Ramos (cell line): ENCODE measurements at regions not wholly inside any gene's neighbourhood (a gene's known extent, or its start where the extent isn't known, plus 50 kb on each side); places are given as distances from the start of the nearest gene placed in this dataset.

Source experiments
- in situ Hi-C: fragments of 300-500 bp; cut with MboI; formaldehyde crosslinking; loops from one replicate; pipeline ENCODE4 v1.14.3; 2022; ENCODE audit warnings: low sequenced_read_pairs; ENCODE audit not compliant: unreplicated experiment

DNA sequence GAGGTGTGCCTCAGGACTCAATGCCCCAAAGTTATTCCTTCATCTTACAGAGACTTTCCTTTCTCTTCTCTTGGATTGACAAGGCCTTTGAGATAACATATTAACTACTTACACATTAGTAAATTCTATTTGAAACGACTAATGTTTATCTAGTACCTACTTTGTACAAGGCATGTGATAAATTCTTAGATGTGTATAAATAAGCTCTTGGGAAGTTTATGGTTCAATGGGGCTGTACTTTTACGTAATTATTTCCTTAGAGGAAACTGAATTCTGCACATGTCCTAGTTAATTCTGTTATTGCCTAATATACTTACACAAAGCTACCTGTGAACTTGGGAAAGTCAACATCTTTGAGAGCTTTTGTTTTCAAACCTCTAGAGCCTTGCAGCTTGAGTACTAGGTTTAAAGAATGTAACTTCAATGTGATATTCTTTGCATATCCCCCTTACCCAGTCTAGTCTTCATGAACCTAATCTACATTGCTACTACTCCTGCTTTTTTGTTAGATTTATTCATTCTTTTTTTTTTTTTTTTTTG, 58.5 kb upstream of the RAP2B start:
- in situ Hi-C loops, result no loop called here

DNA sequence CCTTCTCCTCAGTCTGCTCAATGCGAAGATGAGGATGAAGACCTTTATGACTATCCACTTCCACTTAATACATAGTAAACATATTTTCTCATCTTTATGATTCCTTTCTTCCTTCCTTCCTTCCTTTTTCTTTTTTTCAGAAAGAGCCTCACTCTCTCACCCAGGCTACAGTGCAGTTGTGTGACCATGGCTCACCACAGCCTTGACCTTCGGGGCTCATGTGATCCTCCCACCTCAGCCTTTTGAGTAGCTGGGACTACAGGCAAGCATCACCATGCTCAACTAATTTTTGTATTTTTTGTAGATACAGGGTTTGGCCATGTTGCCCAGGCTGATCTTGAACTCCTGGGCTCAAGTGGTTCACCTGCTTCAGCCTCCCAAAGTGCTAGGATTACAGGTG, 52.0 kb upstream of the RAP2B start:
- in situ Hi-C loops, result no loop called here

DNA sequence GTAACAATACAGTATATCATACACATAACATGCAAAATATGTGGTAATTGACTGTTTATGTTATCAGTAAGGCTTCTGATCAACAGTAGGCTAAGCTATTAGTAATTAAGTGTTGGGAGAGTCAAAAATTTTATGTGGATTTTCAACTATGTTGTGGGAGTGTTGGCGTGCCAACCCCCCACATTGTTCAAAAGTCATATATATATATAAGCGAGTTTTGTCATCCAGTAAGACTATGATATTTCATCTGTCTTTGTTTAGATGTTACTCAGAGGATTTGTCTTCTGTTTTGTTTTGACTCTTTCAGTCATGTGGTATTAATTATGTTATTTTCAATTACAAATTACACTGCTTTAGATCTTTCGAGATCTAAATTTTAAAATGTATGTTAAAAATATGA, 51.0 kb upstream of the RAP2B start:
- in situ Hi-C loops, result no loop called here
